H54 (cell line): ENCODE measurements at regions not wholly inside any gene's neighbourhood (a gene's known extent, or its start where the extent isn't known, plus 50 kb on each side); places are given as distances from the start of the nearest gene placed in this dataset.
"Not testable (repeated sequence)": the region's sequence is repeated elsewhere in the genome, so short reads cannot be mapped to it uniquely, and the experiment has no call there.

Experiments used
- DNase-seq: peaks from one replicate; pipeline ENCODE4 v3.0.0; 2011; ENCODE audit warnings: low spot score, mixed read lengths; ENCODE audit not compliant: insufficient read length
- FAIRE-seq: peaks from 3 replicates; lab custom pipeline; 2011; peaks lifted over from hg19 to GRCh38; lab: Jason Lieb, UNC
- POLR2A ChIP-seq: IDR thresholded peaks from 2 replicates; pipeline ENCODE4 v1.6.1; 2011; ENCODE audit warnings: low read depth, mild to moderate bottlenecking, low read length

DNA sequence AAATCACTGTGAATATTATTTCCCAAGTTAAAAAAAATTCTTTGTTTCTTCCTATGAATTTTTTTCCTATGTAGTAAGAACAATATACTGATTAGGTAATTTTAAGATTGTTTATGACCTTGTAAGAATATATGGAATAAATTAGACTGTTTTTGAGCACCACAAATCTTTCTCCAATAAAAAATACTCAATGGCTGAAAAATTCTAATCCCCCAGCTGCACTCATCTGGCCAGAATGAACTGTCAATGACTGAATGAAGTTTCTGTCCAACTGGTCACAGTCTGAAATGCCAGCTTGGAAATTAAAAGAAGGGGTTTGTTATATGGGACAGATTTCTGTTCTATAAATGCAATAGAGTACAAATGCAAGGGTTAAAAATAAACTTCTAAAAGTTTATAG is 569.5 kb upstream of the SEMA6A start:
- no peak for DNase-seq
- no peak for TF ChIP-seq POLR2A
- FAIRE-seq: no peak

- TF ChIP-seq POLR2A: no peak
- FAIRE-seq: no peak
Measured at GRCh38 chr5:117143406-117143805, 568.8 kb upstream of the SEMA6A start.

GRCh38 chr5:117138523-117138922 is 563.9 kb upstream of the SEMA6A start:
- DNase-seq (no peak), FAIRE-seq (no peak)
- no peak for TF ChIP-seq POLR2A

More at GRCh38 chr5:117143406-117143805, 568.8 kb upstream of the SEMA6A start:
- DNase-seq: no peak

DNA sequence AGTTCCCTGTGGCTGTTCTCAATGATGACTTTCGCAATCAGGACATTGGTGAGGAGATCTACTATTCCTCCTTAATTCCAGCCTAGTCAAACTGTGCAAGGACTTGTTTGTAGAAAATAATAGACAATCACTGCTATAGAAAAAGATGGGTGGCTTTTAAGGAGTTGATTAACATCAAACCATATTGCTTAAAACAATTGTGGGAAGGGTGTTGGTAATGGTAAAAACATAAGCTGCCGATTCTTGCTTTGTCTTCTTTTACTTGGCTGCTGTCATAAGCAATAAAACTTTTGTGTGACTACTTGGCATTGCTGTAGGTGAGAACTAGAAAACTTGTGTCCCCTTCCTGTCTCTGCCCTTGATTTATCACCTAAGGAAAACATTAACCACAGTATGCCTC is 561.2 kb upstream of the SEMA6A start:
- DNase-seq: no peak
- no peak for FAIRE-seq

DNA sequence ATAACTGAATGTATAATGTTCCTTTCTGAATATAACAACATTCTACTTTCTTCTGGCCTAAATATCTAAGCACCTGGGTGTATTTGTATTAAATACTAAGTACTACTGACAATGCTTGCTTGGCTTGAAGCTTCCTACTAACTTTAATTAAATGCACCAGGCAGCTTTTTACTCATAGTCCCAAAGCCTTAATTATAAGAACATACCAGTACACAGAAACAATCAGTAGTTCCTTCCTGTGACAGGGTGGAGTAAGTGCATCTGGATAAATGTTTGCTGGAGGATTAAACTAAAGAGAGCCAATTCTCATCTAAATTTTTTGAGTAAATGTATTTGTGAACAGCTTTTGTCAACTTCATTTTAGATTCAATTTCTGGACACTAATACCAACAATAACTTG is 558.6 kb upstream of the SEMA6A start:
- DNase-seq (no peak), FAIRE-seq (no peak)
- TF ChIP-seq POLR2A: no peak

More for the DNA sequence above, 561.2 kb upstream of the SEMA6A start:
- no peak for TF ChIP-seq POLR2A

DNA sequence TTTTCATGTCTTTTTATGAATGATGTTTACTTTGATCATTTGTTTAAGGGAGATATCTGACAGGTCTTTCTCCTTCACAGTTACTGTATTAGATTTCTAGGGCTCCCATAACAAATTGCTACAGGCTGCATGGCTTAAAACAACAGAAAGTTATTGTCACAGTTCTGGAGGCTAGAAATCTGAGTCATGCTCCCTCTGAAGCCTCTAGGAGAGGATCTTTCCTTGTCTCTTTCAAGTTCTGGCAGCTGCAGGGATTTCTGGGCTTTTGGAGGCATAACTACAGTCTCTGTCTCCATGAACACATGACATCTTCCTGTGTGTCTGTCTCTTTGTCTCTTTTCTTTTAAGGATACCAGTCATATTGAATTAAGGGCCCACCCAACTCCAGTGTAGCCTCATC is 557.3 kb upstream of the SEMA6A start:
- no peak for DNase-seq
- TF ChIP-seq POLR2A: no peak
- FAIRE-seq: no peak

GRCh38 chr5:117131048-117131679 is 556.5 kb upstream of the SEMA6A start:
- no peak for FAIRE-seq
- DNase-seq: no peak
- no peak for TF ChIP-seq POLR2A

GRCh38 chr5:117118499-117118898 is 543.9 kb upstream of the SEMA6A start:
- FAIRE-seq (no peak), DNase-seq (no peak)
- no peak for TF ChIP-seq POLR2A

DNA sequence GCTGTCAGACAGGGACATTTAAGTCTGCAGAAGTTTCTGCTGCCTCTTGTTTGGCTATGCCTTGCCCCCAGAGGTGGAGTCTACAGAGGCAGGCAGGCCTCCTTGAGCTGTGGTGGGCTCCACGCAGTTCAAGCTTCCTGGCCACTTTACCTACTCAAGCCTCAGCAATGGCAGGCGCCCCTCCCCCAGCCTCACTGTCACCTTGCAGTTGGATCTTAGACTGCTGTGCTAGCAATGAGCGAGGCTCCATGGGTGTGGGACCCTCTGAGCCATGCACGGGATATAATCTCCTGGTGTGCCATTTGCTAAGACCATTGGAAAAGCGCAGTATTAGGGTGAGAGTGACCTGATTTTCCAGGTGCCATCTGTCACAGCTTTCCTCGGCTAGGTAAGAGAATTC is 542.7 kb upstream of the SEMA6A start:
- FAIRE-seq, DNase-seq: not testable (repeated sequence)

GRCh38 chr5:117110548-117110947 is 535.9 kb upstream of the SEMA6A start:
- no peak for TF ChIP-seq POLR2A

DNA sequence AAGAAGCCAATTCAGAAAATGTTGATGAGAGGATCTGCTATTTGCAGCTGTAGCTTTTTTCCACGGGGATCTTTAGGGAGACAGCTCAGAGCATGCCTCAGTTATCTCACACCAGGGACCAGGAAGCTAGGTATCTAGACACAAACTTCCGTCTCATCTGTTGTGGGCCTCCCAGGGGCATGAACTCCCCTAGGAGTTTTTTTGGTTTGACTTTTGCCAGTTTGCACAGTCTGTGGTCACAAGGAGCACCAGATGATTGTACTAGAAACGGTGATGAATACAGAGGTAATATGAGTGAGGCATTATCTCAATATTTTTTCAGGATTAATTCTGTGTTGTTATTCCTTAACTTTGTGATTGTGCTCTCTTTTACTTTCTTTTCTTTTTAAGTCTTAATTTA is 533.2 kb upstream of the SEMA6A start:
- no peak for FAIRE-seq
- no peak for TF ChIP-seq POLR2A
- no peak for DNase-seq

More at GRCh38 chr5:117110548-117110947, 535.9 kb upstream of the SEMA6A start:
- no peak for FAIRE-seq
- no peak for DNase-seq

GRCh38 chr5:117103703-117104102 is 529.1 kb upstream of the SEMA6A start:
- FAIRE-seq (no peak), DNase-seq (no peak)
- no peak for TF ChIP-seq POLR2A

GRCh38 chr5:117102591-117102990 is 528.0 kb upstream of the SEMA6A start:
- FAIRE-seq (no peak), DNase-seq (no peak)
- TF ChIP-seq POLR2A: no peak

- FAIRE-seq (no peak), DNase-seq (no peak)
- TF ChIP-seq POLR2A: no peak
Measured at GRCh38 chr5:117100176-117100575, 525.6 kb upstream of the SEMA6A start.

DNA sequence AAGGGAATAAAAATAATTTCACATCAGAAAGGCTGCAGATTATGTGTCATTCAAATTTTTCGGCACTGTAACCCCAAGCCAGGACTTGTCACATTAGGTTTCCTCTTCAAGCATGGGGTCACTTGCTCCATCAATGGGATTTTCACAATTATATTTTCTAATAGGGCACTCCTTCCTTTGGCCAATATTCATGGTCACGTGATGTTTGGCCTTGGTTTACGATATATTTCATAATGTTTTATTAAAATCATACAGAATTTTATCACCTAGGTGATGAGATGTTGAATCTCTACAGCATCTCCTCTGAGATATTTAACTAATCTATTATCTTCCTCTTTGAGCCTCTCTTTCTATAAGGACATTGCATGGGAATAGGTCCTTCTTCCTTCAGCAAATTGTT is 523.5 kb upstream of the SEMA6A start:
- TF ChIP-seq POLR2A: no peak
- DNase-seq: no peak
- no peak for FAIRE-seq
